AG04449 (cell line): ENCODE measurements at regions not wholly inside any gene's neighbourhood (a gene's known extent, or its start where the extent isn't known, plus 50 kb on each side); places are given as distances from the start of the nearest gene placed in this dataset.

Experiments used
- CTCF ChIA-PET: fragments of 350-600 bp; formaldehyde crosslinking; extraction: SDS; loops from one replicate; lab custom pipeline; 2021; ENCODE audit warnings: antibody characterized with exemption; lab: Yijun Ruan, JAX
- POLR2A ChIA-PET: fragments of 400-600, 350-600 bp; formaldehyde crosslinking; extraction: SDS; loops from one replicate; lab custom pipeline; 2020; ENCODE audit warnings: antibody characterized with exemption, inconsistent platforms; lab: Yijun Ruan, JAX
- DNase-seq: peaks from one replicate; pipeline ENCODE4 v3.0.0-alpha.2; 2010; ENCODE audit warnings: low read depth, low spot score
- H3K4me3 ChIP-seq: 2 replicates; pipeline ENCODE4 v1.5.1; 2011; ENCODE audit warnings: low read depth, mild to moderate bottlenecking, control low read depth, low read length
- CTCF ChIP-seq: IDR thresholded peaks from one replicate; pipeline ENCODE4 v1.5.1; 2011; ENCODE audit warnings: mild to moderate bottlenecking, moderate library complexity, low read length, control low read depth, inconsistent platforms; ENCODE audit not compliant: insufficient read depth; ENCODE audit errors: missing control alignments

- H3K4me3 ChIP-seq: no peak overlapping the region
- POLR2A ChIA-PET: no interaction called here
- DNase-seq: no peak
- CTCF ChIA-PET: no interaction called here
- no peak for TF ChIP-seq CTCF
These were observed 267.1 kb downstream of the ICOS start for GRCh38 chr2:204203704-204204103.

- no peak for DNase-seq
- ChIA-PET CTCF (no interaction called here), POLR2A (no interaction called here)
- H3K4me3 ChIP-seq: no peak overlapping the region
- no peak for TF ChIP-seq CTCF
These were observed 268.5 kb downstream of the ICOS start for GRCh38 chr2:204205082-204205481.

- POLR2A ChIA-PET: no interaction called here
- H3K4me3 ChIP-seq: no peak overlapping the region
- CTCF ChIA-PET: no interaction called here
- no peak for DNase-seq
- no peak for TF ChIP-seq CTCF
These were observed 269.0 kb downstream of the ICOS start for GRCh38 chr2:204205538-204205937.

GRCh38 chr2:204207866-204208265, 271.3 kb downstream of the ICOS start:
- no peak for TF ChIP-seq CTCF
- ChIA-PET POLR2A (no interaction called here), CTCF (no interaction called here)
- no peak overlapping the region for H3K4me3 ChIP-seq
- DNase-seq: no peak

GRCh38 chr2:204213588-204213987, 277.0 kb downstream of the ICOS start:
- POLR2A ChIA-PET: no interaction called here
- CTCF ChIA-PET: no interaction called here
- no peak for TF ChIP-seq CTCF
- no peak overlapping the region for H3K4me3 ChIP-seq
- no peak for DNase-seq

GRCh38 chr2:204218040-204218439, 281.5 kb downstream of the ICOS start:
- H3K4me3 ChIP-seq: no peak overlapping the region
- TF ChIP-seq CTCF: no peak
- DNase-seq: no peak
- ChIA-PET CTCF (no interaction called here), POLR2A (no interaction called here)
